Glomerular endothelial cell (primary cell): ENCODE measurements at regions not wholly inside any gene's neighbourhood (a gene's known extent, or its start where the extent isn't known, plus 50 kb on each side); places are given as distances from the start of the nearest gene placed in this dataset.

ENCODE experiments used
- DNase-seq: peaks from one replicate; pipeline ENCODE4 v3.0.0-alpha.2; 2011; ENCODE audit warnings: low read depth, low spot score; ENCODE audit errors: extremely low read depth

DNA sequence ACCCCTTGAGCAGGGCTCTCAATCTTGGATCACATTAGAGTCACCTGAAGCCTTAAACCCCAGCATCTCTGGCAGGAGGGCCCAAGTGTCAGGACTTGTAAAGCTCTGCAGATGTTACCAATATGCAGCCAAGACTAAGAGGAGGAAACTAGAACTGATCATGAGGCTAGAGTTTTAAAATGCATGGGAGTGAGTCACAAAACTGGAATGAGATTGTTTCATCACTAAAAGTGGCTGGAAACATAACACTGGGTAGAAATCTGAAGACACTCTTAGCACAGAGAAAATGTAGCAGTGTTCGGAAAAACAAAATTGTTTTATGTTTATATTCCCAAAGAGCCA is 63.3 kb upstream of the GHITM start:
- DNase-seq: no peak

DNA sequence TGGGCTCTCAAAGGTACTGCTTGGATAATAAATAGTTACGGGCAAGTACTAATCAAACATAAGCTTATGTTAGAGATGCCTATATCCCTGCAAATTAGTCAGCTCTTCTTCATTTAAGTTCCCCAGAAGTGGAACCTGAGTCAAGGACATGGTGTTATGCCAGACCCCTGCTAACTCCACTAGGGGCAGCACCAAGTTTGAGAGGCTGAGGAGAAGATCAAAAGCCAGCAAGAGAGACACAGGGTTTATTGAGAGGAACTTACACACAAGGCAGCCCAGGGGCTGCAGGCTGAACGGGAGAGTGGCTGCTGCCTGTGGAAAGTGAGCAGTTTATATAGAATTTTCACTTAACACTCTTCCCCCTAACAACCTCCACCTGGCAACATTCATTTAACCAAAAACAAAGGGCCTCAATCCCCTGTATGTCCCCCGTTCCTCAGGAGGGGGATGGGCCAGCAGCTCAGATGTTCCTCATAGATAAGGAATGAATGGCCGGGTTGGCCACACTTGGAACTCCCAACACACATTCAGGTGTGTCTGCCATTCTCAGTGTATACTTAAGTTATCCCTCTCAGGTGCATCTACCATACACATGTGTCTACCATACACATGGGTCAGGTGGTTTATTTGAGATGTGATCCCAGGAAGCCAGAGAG is 62.6 kb upstream of the GHITM start:
- DNase-seq: no peak

DNA sequence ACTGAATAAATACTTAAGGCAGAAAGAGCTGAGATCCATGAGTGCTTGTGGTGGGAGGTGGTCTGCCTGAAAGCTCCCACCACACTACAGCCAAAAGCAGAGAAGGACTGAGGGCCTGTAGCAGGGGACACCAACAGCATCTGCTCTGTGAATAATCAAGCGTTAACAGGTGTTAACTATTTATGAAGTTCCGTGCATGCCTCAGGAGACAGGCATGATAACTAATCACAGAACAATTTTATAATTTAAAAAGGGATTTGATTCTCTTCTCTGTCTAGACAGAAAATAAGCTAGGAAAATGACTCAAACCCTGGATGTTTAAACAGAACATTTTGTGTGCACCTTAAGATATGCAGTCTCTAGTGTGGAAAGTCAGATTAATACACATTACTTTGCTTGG is 61.5 kb upstream of the GHITM start:
- no peak for DNase-seq

DNA sequence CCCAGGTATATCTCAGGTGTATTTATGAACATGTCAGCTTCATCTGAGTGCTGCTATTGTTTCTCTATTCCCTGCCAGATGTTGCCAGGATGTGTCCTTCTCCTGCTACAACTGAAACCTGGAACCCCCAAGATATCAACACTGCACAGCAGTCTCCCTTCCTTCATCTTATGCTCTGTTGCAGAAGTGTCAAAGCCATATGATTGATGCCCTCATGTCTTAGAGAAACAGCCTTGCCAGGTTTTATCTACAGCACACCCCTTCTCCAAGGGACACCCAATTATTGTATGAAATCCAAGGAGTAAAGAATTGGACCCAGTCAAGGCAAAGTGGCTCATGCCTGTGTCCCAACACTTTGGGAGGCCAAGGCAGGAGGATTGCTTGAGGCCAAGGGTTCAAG is 60.5 kb upstream of the GHITM start:
- no peak for DNase-seq

DNA sequence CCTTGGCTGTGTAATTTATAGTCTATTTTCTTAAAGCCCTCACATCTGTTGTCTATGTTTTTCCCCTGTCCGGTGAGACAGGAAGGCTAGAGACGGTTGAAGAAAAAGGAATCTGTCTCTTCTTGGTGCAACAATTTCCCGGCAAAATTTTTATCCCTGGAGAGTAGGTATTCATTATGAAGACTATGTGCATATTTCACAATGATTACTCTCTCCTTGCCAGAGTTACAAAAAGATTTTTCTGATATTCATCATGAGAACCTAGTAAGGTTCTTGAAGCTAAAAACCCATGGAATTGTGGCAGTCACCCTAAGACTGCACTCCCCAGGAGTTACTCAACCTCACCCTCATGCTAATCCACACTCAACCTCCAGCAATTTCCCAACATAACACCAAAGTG is 55.0 kb upstream of the GHITM start:
- DNase-seq: no peak

DNA sequence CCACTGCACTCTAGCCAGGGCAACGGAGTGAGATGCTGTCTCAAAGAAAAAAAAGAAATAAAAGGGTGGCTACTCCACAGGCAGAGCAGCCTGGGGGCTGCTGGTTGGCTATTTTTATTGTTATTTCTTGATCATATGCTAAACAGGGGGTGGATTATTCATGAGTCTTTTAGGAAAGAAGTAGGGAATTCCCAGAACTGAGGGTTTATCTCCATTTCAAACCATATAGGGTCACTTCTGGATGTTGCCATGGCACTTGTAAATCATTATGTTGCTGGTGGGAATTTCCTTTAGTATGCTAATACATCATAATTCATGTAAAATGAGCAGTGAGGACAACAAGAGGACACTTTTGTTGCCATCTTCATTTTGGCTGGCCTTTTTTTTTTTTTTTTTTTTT is 52.1 kb upstream of the GHITM start:
- no peak for DNase-seq

DNA sequence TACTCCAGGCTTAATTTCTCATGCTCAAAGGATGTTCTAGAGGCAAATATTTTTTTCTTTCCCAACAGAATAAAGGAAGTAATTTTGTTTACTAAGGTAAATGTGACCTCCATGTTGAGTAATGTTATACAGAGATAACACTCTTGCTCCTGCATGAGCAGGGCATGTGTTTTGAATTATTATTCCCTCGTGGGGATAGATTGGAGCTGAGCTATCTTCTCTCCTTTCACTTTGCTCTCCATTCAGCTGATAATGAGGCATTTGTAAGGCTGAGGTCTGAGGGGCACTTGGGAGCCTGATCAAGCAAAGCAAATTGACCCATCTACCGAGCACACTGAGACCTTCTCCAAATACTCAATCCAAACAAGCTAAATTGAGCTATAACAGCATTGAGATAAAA is 50.7 kb upstream of the GHITM start:
- no peak for DNase-seq

DNA sequence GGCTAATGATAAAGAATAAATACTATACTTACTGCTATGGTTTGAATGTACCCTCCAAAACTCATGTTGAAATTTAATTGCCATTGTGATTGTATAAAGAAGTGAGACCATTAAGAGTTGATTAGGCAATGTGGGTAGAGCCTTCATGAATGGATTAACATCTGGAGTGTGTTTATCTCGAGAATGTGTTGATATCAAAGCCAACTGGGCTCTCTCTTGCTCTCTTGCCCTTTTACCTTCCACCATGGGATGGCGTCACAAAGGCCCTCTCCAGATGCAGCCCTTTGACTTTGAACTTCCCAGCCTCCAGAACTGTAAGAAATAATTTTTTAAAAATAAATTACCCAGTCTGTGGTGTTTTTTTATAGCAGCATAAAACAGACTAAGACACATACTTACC is 50.1 kb upstream of the GHITM start:
- DNase-seq: no peak
